ENCODE measurements at regions not wholly inside any gene's neighbourhood (a gene's known extent, or its start where the extent isn't known, plus 50 kb on each side); places are given as distances from the start of the nearest gene placed in this dataset.
"Not testable (repeated sequence)": the region's sequence is repeated elsewhere in the genome, so short reads cannot be mapped to it uniquely, and the experiment has no call there.

DNA sequence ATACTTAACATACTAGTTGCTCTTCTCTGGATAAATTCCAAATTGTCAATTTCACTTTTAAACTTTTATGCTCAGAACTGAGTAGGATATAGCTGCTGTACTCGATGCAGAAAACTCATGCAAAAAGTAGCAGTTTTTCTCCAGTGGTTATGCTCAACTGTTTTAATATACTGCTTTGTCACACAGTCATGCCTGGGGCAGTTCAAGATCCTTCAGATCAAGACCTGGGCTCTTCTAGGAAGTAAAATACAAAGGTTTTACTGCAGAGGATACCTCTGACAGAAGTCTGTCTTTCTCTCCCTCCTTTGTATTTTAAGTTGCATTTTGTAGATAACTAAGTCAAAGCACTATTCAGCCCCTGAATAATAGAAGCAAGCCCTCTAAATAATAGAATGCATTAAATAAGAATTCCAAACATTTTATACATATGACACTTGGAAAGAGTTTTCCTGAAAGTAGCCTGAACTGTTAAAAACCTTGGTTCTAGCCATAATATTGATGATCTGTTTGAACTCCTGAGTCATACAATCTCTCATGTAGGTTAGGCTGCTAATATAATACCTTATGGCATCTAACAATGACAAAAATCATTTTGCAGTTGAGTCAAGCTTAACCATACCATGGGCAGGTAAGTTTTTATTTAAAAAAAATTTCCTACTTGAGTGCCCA lies 183.3 kb upstream of the TRIB2 start:
- DNase-seq, result no peak

DNA sequence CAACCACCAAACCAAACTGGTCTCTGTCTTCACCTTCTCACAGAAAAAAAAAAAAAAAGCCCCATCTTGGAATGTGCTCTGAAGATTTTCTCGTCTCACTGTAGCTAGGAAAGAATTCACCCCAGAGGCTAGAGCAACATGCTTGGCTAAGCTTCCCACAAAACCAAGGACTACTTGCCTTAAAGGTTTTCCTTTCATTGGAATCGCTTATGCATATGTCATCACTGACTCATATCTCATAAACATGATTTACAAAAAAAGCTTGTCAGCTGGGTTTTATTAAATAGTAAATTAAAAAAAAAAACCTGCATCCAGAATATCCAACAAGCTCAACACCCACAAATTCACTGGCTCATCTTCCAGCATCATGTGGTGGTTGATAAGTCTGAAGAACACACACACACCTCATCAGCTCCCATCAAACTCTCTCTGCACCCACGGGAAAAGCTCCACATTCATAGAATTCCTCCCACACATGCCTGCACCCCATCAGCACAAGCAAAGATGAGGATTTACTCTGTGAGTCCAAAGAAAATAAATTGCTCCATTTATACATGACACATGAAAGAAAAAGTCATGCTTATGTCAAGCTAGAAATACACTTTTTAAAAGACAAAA lies 182.0 kb upstream of the TRIB2 start:
- DNase-seq, result no peak

DNA sequence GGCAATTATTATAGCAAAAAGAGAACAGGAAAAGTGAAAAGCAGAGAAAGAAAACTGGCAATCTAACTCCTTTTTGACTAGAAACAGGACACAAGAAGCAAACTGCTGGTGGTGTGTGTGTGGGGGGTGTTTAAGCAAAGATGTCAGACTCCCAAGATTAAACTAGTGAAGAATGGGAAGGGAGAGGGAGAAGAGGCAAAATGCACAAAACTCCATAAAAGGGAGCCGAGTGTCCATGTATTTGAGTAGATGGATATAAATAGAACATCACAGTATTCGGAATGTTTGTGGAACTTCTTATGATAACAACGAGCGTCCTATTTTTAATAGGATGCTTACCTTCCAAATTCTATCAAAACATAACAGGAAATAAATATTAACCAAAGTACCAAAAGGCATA lies 179.8 kb upstream of the TRIB2 start:
- no peak for DNase-seq

DNA sequence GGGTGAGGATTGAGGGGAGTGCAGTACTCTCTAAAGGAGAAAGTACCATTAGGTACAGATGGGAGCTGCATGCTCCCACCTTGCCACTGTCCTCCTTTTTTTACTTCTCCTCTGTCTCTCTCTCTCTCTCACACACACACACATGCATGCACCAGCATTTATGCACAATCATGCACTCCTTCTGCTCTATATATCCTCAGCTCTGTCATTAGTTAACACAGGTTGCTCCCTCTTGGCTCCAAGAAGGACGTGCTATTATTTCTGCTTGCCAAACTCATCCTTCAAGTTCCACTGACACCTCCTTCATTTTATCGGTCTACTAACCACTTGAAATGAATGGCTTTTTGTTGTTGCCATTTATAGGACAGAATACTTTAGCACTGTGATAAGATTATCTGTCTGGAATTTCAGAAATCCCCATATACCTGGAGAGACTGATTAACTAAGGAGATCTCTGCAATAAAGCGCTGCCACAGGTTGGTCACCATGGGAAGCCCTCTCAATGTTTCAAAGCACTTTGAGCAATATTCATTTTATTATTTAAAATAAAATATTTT lies 178.5 kb upstream of the TRIB2 start:
- no peak for DNase-seq

DNA sequence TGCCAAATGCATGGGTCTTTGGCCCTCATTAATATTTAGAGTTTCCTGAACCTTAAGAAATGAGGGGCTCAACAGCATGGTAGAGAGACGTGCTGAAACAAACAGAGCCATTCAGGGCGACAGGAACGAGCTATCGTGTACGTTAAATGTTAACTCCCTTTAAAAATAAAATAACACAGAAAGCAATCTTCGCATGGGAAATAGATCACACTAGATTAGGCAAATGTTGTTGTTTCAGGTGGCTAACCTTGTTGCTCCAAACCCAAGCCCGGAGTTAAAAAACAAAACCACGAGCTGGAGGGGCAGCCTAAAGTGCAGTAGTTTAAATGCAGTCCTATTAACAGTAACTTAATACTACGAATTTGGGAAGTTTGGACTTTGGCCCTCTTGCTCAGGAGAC lies 177.4 kb upstream of the TRIB2 start:
- no peak for DNase-seq

DNA sequence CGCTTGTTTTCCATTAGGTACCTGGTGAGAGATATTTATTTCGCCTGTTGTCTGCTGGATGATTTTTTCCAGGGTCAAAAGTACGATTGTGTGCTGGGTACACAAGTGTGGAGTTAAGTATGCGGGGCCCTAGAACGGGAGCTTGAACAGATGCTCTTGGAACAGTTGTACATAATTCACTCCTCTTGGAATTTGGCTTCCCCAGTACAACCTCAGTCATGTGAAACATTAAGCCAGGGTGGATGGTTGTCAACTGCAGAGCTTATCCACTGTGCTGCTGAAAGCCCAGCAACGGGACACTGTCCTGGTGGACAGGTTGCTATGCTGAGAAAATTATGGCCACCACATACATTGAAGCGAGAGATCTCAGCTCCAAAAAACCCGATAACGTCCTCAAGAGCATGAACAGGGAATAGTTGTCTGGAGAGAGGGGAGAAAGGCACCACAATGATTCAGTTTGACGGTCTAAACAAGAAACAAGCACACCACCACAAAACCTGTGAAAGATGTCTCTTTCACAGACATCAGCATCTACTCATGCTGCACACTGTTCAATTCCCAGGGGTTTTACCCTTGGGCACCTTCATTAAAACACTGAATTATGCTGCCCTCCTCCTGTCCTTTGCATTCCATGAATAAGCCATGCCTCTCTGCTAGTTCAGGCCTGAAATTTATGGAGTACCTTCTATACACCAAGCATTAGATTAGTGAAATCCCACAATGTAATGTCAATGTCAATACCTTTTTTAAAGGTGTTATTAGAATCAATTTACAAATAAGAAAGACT lies 176.8 kb upstream of the TRIB2 start:
- no peak for DNase-seq

DNA sequence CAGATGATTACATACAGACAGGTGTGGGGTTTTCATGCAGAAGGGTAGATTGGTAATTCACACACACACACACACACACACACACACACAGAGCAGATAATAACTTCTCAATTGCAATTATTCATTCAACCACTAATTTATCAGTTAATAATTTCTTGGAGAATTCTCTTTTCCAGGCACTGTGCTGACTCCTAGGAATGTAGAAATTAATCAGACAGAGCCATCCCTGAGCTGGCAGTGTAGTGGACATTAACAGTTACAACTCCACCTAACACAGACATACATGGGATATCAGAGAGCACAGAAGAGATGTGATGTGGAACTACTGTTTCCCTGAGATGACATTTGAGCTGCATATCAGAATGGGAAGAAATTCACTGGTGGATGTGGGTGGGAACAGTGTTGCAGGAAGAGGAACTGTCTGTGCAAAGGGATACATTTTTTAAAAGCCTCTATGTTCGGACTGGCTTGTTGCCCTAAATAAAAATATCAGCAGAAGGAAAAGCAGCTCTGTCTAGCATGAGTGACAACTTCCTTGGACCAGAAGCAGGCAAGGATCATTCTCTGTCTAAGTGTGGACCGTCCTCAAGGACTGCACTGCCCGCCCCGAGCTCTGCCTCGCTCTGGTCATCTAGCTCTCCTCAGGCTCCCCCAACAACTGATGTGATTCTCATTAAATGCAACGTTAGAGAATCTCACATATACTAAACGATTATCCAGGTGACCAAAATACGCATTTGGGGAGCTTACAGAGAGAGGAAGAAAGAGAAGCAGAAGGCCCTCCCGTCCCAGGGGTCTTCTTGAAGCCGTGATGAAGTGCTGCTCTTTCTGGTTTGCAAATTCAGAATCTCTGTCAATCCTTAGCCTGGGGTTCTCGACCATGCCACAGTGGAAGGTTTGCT lies 173.4 kb upstream of the TRIB2 start:
- no peak for DNase-seq

DNA sequence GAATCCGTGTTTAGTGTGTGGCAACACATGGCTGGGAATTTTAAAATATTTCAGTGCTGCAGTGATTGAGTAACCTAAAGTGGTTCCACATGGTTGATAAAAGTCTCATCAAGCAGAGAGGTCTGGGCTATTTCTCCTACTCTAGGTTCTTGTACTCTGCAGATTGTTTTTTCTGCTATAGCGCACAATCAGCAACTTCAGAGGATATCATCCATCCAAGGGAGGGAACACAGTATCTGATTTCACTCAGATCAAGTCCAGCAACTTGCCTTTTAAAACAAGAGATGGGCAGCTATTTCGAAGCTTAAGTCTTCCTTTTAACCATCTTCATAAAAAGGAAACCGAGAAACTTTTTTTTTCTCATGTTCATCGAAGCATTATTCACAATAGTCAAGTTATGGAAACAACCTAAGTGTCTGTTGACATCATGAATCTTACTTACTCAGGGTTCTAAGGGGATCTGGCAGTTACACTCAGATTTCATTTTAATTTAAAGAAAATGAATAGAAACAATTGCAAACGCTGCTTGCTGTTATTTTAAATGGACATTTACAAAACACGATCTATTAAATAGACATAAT lies 172.7 kb upstream of the TRIB2 start:
- DNase-seq, result peak; percentile 16

DNA sequence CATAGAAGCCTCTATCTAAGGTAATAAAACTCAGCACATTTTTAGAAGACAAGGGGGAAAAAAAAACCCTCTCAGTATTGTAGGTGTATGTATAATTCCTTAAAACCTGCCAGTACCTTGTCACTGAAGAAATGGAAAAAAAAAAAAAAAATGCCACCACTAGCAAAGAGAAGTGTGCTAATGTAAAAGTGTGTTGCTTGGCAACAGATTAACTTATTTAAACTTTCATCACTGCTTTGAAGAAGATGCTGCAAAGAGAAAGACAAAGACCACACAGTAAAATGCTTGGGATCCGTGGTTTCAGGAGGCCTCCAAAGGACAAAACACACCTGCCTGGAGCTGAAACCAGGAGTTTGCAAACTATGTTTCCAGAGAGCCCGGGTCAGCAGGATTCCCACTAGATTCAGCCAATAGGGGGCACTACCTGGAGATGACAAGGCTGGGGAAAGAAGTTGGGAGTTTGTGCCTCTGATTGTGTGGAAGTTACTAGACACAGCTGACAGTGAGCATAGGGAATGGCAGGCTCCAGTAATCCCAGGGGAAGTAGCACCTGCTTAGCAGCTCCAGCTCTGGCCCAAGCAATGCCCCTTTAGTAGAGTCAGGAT lies 169.1 kb upstream of the TRIB2 start:
- DNase-seq, result no peak

DNA sequence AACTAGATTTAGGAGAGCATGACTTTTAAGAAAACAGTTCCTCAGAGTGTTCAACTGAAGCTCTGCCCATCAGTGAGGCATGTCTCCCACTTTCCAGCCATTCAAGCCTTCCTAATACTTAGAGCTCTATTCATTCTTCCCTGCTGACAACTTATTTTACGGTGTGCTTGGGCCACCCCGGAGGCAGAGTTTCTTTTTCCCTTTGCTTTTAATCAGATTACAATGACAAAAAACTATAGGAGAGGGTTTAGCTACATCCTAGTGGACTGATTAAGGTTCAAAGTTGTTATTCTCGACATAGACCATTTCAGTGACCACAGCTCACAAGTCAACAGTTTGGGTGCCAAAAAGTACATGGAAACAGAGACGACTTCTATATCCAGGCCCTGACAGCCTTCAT lies 167.8 kb upstream of the TRIB2 start:
- DNase-seq, result no peak

DNA sequence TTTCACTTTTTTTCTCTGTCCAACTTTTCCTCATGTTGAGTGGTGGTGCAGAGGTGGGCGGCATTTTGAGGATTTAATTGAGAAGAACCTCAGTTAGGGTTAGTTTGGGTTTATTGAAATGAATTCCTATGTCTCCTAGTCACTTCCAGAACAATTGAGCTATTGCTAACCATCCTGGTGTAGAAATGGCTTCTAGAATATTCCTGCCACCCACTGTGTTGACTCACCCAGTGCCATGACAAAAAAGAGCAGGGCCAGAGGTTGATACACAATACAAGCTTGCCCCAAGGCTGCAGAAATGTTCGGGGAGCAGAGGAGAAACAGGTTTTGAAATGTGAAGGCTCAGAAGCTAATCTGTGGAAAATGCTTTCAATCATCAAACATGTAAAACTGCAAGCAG lies 167.1 kb upstream of the TRIB2 start:
- no peak for DNase-seq

DNA sequence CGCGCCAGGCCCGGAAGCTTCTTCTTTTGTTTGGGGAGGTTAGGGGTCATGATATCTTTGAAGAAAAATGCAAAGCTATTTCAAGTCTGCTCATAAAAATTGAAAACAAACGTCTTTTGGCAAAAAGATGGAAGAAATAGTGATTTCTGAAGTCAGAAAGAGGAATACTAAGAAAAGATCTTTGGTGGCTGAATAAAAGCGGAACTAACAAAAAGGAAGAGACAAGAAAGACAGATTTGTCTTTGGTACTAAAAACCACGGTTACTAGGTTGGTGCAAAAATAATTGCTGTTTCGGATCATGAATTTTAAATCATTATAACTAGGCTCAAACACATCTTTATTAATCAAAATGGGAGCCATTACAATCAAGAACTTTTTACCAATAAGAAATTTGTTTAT lies 164.6 kb upstream of the TRIB2 start:
- no peak for DNase-seq

DNA sequence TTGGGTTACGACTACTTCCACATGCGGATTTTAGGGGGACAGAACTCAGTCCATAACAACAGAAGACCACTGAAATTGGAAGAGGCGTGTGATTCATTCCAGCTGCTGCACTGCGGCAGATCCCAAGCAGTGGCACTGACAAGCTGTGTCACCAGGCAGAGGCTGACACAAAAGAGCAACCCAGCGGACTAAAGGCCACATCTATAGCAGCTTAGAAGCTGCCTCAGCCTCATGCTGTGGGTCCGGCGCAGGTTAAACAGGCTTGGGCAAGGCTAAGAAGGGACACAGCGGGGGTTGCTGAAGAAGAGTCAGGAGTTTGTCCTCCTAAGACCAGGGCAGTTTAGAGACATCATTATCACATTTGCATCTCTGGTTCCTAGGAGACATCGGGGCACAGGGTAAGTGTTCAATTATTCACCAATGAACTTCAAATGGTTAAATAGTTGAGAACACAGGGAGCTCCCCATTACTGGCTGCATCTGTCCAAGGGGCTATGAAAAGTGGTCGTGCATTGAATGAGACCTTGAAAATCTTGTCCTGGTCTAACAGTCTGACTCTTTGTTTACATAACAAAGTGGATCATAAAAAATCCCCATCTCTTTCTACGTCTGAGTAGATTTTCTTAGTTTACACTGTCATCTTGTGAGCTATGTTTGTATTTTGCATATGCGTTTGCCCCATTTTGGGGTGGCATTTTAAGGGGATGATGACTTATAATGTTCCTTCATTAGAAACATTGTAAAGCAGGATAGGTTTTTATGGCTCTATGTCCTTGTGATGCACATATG lies 162.3 kb upstream of the TRIB2 start:
- DNase-seq, result no peak

DNA sequence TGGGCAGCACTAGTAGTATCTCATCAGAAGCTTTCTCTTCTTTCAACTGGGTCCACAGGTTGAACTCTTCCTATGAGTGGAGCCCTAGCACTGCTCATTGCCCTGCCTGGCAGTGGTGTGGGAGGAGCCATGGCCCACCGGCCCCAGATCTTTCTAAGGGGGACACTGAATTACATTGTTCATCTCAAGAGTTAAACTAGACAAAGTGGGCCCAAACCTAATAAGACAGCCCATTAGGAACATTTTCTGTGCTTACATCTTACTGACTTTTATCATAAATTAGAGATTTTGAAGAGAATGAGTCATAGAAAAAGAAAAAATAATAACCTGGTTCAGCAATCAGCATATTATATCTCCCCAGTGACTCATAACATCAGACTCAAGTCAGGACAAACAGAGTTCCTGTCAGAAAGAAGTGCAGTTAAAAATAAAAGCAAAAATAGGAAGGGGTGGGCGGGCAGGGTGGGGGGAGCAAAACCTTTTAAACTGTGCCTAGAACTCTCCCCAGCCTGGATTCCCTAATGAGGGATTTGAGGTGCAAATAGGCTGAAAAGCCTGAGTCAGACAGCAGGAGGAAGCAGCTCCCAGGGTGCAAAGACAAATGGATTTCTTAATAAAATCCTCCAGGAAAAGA lies 161.6 kb upstream of the TRIB2 start:
- DNase-seq, result no peak

DNA sequence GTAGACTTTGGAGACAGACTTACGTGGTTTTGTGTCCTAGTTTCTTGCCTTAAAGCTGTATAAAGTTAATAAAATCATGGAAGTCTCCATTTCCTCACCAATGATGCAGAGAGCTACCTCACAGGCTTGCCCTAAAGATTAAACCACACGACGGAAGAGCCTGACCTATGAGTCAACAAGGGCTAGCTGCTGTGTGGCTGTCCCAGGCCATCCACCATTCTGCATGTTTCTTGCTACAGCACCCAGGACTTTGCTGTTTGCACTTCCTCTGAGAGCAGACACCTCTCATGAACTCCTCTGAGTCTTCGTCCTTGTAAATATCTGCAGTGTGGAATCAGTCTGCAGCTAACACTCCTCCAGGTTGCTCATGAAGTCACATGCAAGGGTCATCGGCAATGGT lies 160.0 kb upstream of the TRIB2 start:
- DNase-seq, result no peak

DNA sequence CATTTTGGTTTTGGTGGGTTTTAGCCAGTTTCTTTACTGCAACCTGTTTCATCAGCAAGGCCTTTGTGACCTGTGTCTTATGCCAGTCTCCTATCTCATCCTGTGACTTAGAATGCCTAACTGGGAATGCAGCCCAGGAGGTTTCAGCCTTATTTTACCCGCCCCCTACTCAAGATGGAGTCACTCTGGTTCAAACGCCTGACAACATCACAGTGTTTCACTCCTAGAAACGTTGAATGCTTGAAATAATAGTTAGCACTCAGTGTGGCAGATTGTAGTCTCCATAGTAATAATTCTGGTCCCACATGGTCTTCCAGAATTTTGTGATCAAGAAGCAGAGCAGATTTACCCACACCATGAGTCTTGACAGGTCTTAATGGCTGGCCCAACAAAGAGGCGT lies 159.0 kb upstream of the TRIB2 start:
- DNase-seq, result no peak

DNA sequence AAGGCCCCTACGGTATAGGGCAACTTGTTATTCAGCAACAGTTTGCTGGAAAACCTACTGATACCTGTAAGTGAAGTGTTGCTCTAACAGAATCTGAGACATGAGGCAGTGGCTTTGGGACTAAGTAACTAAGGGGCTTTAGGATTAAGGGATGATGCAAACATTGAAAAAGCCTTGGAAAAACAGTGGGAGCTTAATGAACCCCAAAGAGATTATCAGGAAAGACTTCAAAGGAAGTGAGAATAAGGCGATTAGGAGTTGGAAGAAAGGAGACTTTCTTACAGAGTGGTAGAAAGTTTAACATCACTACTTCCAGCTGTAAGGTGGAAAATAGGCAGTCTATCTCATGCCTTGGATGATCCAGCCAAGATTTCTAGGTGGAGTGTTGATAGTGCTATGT lies 158.2 kb upstream of the TRIB2 start:
- DNase-seq, result no peak

DNA sequence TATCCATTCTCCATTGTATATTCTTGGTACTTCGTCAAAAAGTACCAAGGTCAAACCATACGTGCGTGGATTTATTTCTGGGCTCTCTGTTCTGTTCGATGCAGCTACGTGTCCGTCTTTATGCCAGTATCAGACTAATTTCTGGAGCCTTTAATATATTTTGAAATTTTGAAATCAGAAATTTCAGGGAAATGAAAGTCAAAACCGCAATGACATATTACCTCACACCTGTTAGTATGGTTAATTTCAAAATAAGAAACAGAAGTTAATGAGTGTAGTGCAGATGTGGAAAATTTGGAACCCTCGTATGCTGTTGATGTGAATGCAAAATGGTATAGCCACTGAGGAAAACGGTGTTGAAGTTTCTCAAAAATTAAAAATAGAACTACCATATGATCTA lies 156.1 kb upstream of the TRIB2 start:
- no peak for DNase-seq

DNA sequence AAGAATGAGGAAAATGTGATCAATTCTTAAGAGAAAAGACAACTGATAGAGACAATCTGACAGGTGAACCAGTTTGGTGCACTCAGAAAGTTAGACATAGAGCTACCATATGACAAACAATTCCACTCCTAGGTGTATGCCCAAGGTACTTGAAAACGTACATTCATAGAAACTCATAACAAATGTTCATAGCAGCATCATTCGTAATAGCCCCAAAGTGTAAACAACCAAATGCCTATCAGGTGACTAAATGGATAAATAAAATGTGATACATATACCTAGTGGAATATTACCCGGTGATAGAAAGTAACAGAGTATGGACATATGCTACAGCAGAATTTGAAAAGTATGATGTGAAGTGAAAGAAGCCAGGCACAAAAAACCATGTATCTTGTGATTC lies 149.3 kb upstream of the TRIB2 start:
- no peak for DNase-seq

DNA sequence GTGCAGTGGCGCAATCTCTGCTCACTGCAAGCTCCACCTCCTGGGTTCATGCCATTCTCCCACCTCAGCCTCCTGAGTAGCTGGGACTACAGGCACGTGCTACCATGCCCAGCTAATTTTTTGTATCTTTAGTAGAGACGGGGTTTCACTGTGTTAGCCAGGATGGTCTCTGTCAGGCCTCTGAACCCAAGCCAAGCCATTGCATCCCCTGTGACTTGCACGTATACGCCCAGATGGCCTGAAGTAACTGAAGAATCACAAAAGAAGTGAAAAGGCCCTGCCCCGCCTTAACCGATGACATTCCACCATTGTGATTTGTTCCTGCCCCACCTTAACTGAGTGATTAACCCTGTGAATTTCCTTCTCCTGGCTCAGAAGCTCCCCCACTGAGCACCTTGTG lies 147.2 kb upstream of the TRIB2 start:
- DNase-seq, result not testable (repeated sequence)

DNA sequence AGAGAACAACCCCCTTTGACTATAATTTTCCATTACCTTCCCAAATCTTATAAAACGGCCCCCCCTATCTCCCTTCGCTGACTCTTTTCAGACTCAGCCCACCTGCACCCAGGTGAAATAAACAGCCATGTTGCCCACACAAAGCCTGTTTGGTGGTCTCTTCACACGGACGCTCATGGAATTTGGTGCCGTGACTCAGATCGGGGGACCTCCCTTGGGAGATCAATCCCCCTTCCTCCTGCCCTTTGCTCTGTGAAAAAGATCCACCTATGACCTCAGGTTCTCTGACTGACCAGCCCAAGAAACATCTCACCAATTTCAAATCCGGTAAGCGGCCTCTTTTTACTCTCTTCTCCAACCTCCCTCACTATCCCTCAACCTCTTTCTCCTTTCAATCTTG lies 146.8 kb upstream of the TRIB2 start:
- DNase-seq, result not testable (repeated sequence)
